IMR-90 (cell line): ENCODE measurements at regions not wholly inside any gene's neighbourhood (a gene's known extent, or its start where the extent isn't known, plus 50 kb on each side); places are given as distances from the start of the nearest gene placed in this dataset.

ENCODE experiments used
- ATAC-seq: fragments of 200-7000 bp; cut with Tn5 transposase; 2 replicates; pipeline ENCODE4 v1.9.1; 2020; ENCODE audit warnings: low read depth, mild to moderate bottlenecking, moderate library complexity
- BruUV-seq: library from RNA; stranded (reverse); fragments of 400-500 nt; replicated peaks from 2 replicates; lab custom pipeline; 2021; lab: Mats Ljungman, UMichigan
- CTCF ChIA-PET: fragments of 300-600 bp; formaldehyde crosslinking; extraction: SDS; loops from one replicate; lab custom pipeline; 2021; ENCODE audit warnings: antibody characterized with exemption; lab: Yijun Ruan, JAX
- POLR2A ChIA-PET: fragments of 300-600 bp; sonication (Branson Sonifier 250); formaldehyde crosslinking; loops from one replicate; lab custom pipeline; 2022; ENCODE audit warnings: antibody characterized with exemption; ENCODE audit not compliant: unreplicated experiment; lab: Charles Lee
- DNase-seq: peaks from one replicate; pipeline ENCODE4 v3.0.0; 2013
- H2AFZ ChIP-seq: replicated peaks from 2 replicates; pipeline ENCODE3; 2013; ENCODE audit warnings: low read length, mild to moderate bottlenecking; ENCODE audit not compliant: poor library complexity
- H2AK5ac ChIP-seq: 2 replicates; pipeline ENCODE4 v1.6.1; 2013; ENCODE audit warnings: low read depth, low read length, inconsistent platforms
- H2AK9ac ChIP-seq: replicated peaks from 2 replicates; pipeline ENCODE3; 2013; ENCODE audit warnings: mild to moderate bottlenecking, low read depth, low read length, moderate library complexity; ENCODE audit not compliant: poor library complexity
- H2BK120ac ChIP-seq: 2 replicates; pipeline ENCODE4 v1.6.1; 2013; ENCODE audit warnings: low read depth, low read length, inconsistent platforms
- H2BK15ac ChIP-seq: 3 replicates; pipeline ENCODE4 v1.6.1; 2013; ENCODE audit warnings: low read depth, low read length, inconsistent platforms
- H2BK20ac ChIP-seq: 2 replicates; pipeline ENCODE4 v1.6.1; 2013; ENCODE audit warnings: low read depth, mild to moderate bottlenecking, inconsistent platforms, low read length, moderate library complexity
- H2BK5ac ChIP-seq: 2 replicates; pipeline ENCODE4 v1.6.1; 2013; ENCODE audit warnings: mild to moderate bottlenecking, low read depth, low read length, inconsistent platforms; ENCODE audit not compliant: poor library complexity, severe bottlenecking
- H3K14ac ChIP-seq: replicated peaks from 2 replicates; pipeline ENCODE4 v1.6.1; 2013; ENCODE audit warnings: low read depth, low read length, inconsistent platforms
- H3K18ac ChIP-seq: 2 replicates; pipeline ENCODE4 v1.6.1; 2013; ENCODE audit warnings: low read depth, low read length, control low read depth
- H3K23ac ChIP-seq: 2 replicates; pipeline ENCODE4 v1.6.1; 2013; ENCODE audit warnings: low read depth, low read length, inconsistent platforms
- H3K27ac ChIP-seq: 2 replicates; pipeline ENCODE4 v1.5.1; 2013; ENCODE audit warnings: mild to moderate bottlenecking, control low read depth, low read length; ENCODE audit not compliant: insufficient read depth
- H3K27me3 ChIP-seq: 2 replicates; pipeline ENCODE4 v1.6.1; 2013; ENCODE audit warnings: low read length; ENCODE audit not compliant: control insufficient read depth, insufficient read depth
- H3K36me3 ChIP-seq: 2 replicates; pipeline ENCODE4 v1.6.1; 2013; ENCODE audit warnings: low read length, mixed read lengths; ENCODE audit not compliant: control insufficient read depth, insufficient read depth
- H3K4ac ChIP-seq: 2 replicates; pipeline ENCODE4 v1.6.1; 2013; ENCODE audit warnings: low read depth, low read length, inconsistent platforms
- H3K4me1 ChIP-seq: 2 replicates; pipeline ENCODE4 v1.6.1; 2013; ENCODE audit warnings: low read length, mixed read lengths; ENCODE audit not compliant: control insufficient read depth, insufficient read depth
- H3K4me2 ChIP-seq: 2 replicates; pipeline ENCODE4 v1.6.1; 2013; ENCODE audit warnings: low read depth, mild to moderate bottlenecking, control low read depth, low read length, moderate library complexity
- H3K4me3 ChIP-seq: 2 replicates; pipeline ENCODE4 v1.5.1; 2013; ENCODE audit warnings: low read depth, mild to moderate bottlenecking, control low read depth, low read length, moderate library complexity; ENCODE audit not compliant: insufficient read depth
- H3K56ac ChIP-seq: 2 replicates; pipeline ENCODE4 v1.6.1; 2013; ENCODE audit warnings: low read length, inconsistent platforms; ENCODE audit not compliant: insufficient read depth; ENCODE audit errors: extremely low read depth
- H3K79me1 ChIP-seq, 2 experiments: 2 replicates each; pipeline ENCODE4 v1.6.1; 2013; ENCODE audit warnings: low read length in 2 of 2, inconsistent platforms in 1 of 2, low read depth in 1 of 2
- H3K9ac ChIP-seq: 2 replicates; pipeline ENCODE4 v1.6.1; 2013; ENCODE audit warnings: low read depth, low read length, control low read depth
- H3K9me1 ChIP-seq: 2 replicates; pipeline ENCODE4 v1.6.1; 2013; ENCODE audit warnings: low read length, inconsistent platforms; ENCODE audit not compliant: insufficient read depth
- H3K9me3 ChIP-seq: 2 replicates; pipeline ENCODE4 v1.6.1; 2013; ENCODE audit warnings: low read length; ENCODE audit not compliant: control insufficient read depth, insufficient read depth
- H4K20me1 ChIP-seq: 2 replicates; pipeline ENCODE4 v1.6.1; 2013; ENCODE audit warnings: low read length, inconsistent platforms; ENCODE audit not compliant: insufficient read depth
- H4K5ac ChIP-seq: 2 replicates; pipeline ENCODE4 v1.6.1; 2013; ENCODE audit warnings: mild to moderate bottlenecking, low read depth, low read length, control low read depth
- H4K8ac ChIP-seq, 2 experiments: 2 replicates each; pipeline ENCODE4 v1.6.1; 2013; ENCODE audit warnings: low read depth in 2 of 2, low read length in 2 of 2, control low read depth in 1 of 2, inconsistent platforms in 1 of 2
- H4K91ac ChIP-seq: 2 replicates; pipeline ENCODE4 v1.6.1; 2013; ENCODE audit warnings: low read depth, low read length, inconsistent platforms; ENCODE audit not compliant: insufficient read depth
- CEBPB ChIP-seq: IDR thresholded peaks from 2 replicates; pipeline ENCODE4 v1.6.1; 2012; ENCODE audit warnings: low read depth, low read length, improper control_type of control experiment
- FOS ChIP-seq: fragments of 150-350 bp; IDR thresholded peaks from 2 replicates; pipeline ENCODE4 v1.6.1; 2016; ENCODE audit warnings: low read depth, low read length
- WGBS, 2 experiments: methylation state at CpG; one replicate each; pipeline versions ENCODE4 v1.1.5 to v1.1.7; 2013; ENCODE audit warnings: missing lambda C conversion rate in 2 of 2; ENCODE audit not compliant: insufficient read length in 1 of 2; ENCODE audit errors: extremely low coverage in 2 of 2; 5-methylcytosine and 5-hydroxymethylcytosine counted together
- dilution Hi-C: fragments of 300-500 bp; cut with HindIII; formaldehyde crosslinking; loops from one replicate; pipeline ENCODE4 v1.14.3; 2018; ENCODE audit warnings: low sequenced_read_pairs; ENCODE audit not compliant: unreplicated experiment
- in situ Hi-C: fragments of 300-500 bp; cut with MboI; formaldehyde crosslinking; loops from 3 replicates; pipeline ENCODE4 v1.14.3; 2019; ENCODE audit warnings: low sequenced_read_pairs, inconsistent platforms, mixed read lengths
- intact Hi-C: fragments of 100-400 bp; cut with micrococcal nuclease; formaldehyde crosslinking; loops from 2 replicates; pipeline ENCODE4 v1.10.0; 2022

DNA sequence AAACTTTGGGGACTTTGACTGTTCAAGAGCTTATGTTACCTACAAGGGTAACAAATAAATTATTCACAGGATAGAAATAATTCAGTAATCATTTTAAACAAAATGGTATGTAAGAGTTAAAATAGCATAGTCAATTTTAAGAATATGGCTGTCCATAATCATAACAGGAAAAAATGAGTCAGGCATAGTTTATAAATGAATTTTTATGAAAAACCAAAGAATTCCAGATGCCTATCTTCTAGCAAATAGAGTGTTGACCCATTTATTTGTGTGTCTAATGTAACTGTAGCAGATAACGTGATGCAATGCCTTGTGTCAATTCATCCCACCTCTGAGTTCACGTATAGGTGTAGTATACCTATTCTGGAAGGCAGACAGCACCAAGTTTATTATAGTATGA, 169.7 kb upstream of the CDH9 start:
- Histone ChIP-seq H3K9me3 (peaks cover 2% of the 10 kb centered on the region; the same call in 1 of the 2 replicates), H3K9ac (no peak overlapping the region), H3K36me3 (no peaks in the 10 kb centered on the region), H3K4me1 (no peaks in the 10 kb centered on the region), H3K4me3 (no peak overlapping the region), H2AFZ (no peak overlapping the region), H3K56ac (no peak overlapping the region), H3K79me1 (no peaks in the 10 kb centered on the region), H3K9me1 (no peaks in the 10 kb centered on the region), H4K5ac (no peak overlapping the region), H2BK15ac (no peak overlapping the region), H3K27me3 (no peaks in the 10 kb centered on the region), H3K4ac (no peak overlapping the region), H3K23ac (no peak overlapping the region), H3K14ac (no peak overlapping the region), H2AK5ac (no peak overlapping the region), H2BK120ac (no peak overlapping the region), H3K18ac (no peak overlapping the region), H2BK20ac (no peak overlapping the region), H2BK5ac (no peak overlapping the region), H2AK9ac (no peak overlapping the region), H4K20me1 (no peaks in the 10 kb centered on the region), H3K27ac (no peak overlapping the region), H4K8ac (no peak overlapping the region), H3K4me2 (no peak overlapping the region), H4K91ac (no peak overlapping the region)
- no TSS peak for BruUV-seq
- dilution Hi-C loops: no loop called here
- DNase-seq (peak; percentile 2), ATAC-seq (no peak)
- ChIA-PET CTCF (no interaction called here), POLR2A (no interaction called here)
- TF ChIP-seq CEBPB (0 out of 2 replicates have a peak, but pooled peaks have one; percentile 13), FOS (no peak)
- WGBS, 2 experiments: no CpG with 5 or more reads among the region's 2 CpGs
- intact Hi-C loops: no loop called here
- in situ Hi-C loops: no loop called here
